ENCODE measurements at regions not wholly inside any gene's neighbourhood (a gene's known extent, or its start where the extent isn't known, plus 50 kb on each side); places are given as distances from the start of the nearest gene placed in this dataset.

DNA sequence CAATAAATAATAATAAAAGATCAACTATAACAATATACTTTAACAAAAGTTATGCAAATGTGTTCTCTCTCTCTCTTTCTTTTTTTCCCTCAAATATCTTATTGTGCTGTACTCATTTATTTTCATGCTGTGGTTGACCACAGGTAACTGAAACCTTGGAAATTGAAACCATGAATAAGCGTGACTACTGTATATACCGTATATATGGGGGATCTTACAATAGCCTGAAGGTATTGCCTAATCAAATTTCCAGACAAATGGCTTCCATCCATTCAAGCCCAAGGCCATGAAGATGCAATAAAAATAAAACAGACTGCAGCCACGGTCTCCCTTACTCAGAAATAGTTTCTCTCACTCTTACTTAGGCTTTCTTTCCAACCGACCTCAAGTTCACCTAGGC lies 98.3 kb downstream of the SLITRK6 start:
- Histone ChIP-seq H3K4me1 (ENCODE audit: insufficient read depth) (no peaks in the 10 kb centered on the region), H3K9me3 (no peaks in the 10 kb centered on the region), H3K27ac (no peak overlapping the region), H3K4me3 (no peak overlapping the region), H3K36me3 (no peaks in the 10 kb centered on the region), H3K27me3 (no peaks in the 10 kb centered on the region)
- DNase-seq = no peak
- intact Hi-C loops (cut with DNase I) = no loop called here
- WGBS, 3 donors = 61 to 78% (median 62%) methylated on average over 4 of the region's 4 CpGs
- TF ChIP-seq EP300 (IDR thresholded peaks at IDR 0.05) = no peak
- TF ChIP-seq, protein P1, sequence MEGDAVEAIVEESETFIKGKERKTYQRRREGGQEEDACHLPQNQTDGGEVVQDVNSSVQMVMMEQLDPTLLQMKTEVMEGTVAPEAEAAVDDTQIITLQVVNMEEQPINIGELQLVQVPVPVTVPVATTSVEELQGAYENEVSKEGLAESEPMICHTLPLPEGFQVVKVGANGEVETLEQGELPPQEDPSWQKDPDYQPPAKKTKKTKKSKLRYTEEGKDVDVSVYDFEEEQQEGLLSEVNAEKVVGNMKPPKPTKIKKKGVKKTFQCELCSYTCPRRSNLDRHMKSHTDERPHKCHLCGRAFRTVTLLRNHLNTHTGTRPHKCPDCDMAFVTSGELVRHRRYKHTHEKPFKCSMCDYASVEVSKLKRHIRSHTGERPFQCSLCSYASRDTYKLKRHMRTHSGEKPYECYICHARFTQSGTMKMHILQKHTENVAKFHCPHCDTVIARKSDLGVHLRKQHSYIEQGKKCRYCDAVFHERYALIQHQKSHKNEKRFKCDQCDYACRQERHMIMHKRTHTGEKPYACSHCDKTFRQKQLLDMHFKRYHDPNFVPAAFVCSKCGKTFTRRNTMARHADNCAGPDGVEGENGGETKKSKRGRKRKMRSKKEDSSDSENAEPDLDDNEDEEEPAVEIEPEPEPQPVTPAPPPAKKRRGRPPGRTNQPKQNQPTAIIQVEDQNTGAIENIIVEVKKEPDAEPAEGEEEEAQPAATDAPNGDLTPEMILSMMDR (IDR thresholded peaks at IDR 0.05) = no peak
- TF ChIP-seq POLR2A (IDR thresholded peaks at IDR 0.05) = no peak

DNA sequence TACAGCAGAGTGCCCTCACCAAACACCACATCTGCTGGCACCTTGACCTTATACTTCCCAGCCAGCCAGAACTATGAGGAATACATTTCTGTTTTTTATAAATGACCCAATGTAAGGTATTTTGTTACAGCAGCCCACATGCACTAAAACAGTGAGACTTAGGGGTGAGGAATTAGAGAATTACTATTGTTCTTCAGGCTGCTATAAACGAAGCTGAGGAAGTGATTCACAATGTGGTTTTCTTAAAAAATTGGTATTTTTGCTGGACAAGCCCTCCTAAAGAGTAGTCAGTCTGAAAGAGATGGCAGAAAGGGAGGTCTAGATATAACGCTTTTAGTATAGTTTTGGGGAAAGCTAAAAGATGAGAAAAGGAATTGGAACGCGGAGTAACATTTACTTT lies 101.0 kb downstream of the SLITRK6 start:
- WGBS, 3 donors = 47 to 59% (median 57%) methylated on average over 4 of the region's 4 CpGs
- Histone ChIP-seq H3K9me3 (no peaks in the 10 kb centered on the region), H3K4me3 (no peak overlapping the region), H3K27ac (no peak overlapping the region), H3K4me1 (ENCODE audit: insufficient read depth) (no peaks in the 10 kb centered on the region), H3K27me3 (no peaks in the 10 kb centered on the region), H3K36me3 (no peaks in the 10 kb centered on the region)
- DNase-seq = no peak
- intact Hi-C loops (cut with DNase I) = no loop called here
- TF ChIP-seq, protein P1 (IDR thresholded peaks at IDR 0.05) = no peak
- no peak for TF ChIP-seq EP300 (IDR thresholded peaks at IDR 0.05)
- no peak for TF ChIP-seq POLR2A (IDR thresholded peaks at IDR 0.05)

DNA sequence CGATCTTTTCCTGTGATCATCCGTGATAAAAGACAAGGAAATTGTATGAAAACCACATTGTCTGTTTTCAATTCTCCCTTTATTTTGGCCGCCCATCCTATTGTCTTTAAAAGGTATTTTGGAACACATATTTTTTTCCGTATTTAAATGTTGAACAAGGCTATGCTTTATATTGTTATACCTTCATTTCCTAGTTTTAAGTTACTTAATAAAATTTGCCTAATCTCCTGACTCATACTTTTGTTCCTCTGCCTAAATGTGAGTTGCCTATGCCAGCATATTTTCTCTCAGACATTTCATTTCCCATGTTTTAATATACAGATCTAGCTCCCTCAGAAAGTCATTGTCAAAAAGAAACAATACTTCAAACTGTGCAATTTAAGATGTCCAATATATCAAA lies 104.2 kb downstream of the SLITRK6 start:
- H3K9me3 ChIP-seq = no peaks in the 10 kb centered on the region
- TF ChIP-seq, protein P1 (IDR thresholded peaks at IDR 0.05) = no peak
- H3K27me3 ChIP-seq = no peaks in the 10 kb centered on the region
- no peak overlapping the region for H3K27ac ChIP-seq
- no peak overlapping the region for H3K4me3 ChIP-seq
- no peak for DNase-seq
- H3K4me1 ChIP-seq (ENCODE audit: insufficient read depth) = no peaks in the 10 kb centered on the region
- intact Hi-C loops (cut with DNase I) = no loop called here
- no peaks in the 10 kb centered on the region for H3K36me3 ChIP-seq
- 48 to 61% (median 48%) methylated on average over 4 of the region's 4 CpGs for WGBS, 3 donors

DNA sequence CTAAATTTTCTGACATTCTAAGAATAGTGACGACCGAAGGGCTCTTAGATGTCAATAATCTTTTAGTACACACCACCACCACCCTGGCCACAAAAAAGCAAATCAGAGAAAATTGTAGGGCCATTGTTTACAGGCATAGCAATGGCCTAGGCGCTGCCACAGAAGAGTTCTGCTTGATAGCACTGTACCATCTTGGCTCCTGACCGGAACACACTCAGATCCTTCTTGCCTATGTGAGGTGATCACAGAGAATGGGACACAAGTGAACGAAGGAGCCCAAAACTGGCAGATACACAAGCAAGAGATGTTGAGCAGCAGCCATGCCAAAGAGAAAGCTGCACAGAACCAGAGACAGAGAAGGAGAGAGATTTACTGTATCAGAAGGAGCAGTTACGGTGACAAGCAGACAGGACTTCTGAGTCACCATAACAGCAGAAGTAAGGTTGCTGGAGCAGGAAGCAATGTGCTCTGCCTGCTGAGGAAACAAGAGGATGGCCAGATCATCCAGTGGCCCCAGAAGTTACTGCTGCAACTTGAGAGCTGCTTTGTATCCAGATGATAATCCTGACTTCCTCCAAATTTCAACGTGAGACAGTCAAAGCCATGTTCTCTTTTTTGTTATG lies 105.2 kb downstream of the SLITRK6 start:
- Histone ChIP-seq H3K4me1 (ENCODE audit: insufficient read depth) (no peaks in the 10 kb centered on the region), H3K9me3 (no peaks in the 10 kb centered on the region), H3K27me3 (no peaks in the 10 kb centered on the region), H3K27ac (no peak overlapping the region), H3K36me3 (no peaks in the 10 kb centered on the region), H3K4me3 (no peak overlapping the region)
- no peak for TF ChIP-seq POLR2A (IDR thresholded peaks at IDR 0.05)
- TF ChIP-seq, protein P1 (IDR thresholded peaks at IDR 0.05) = no peak
- no peak for TF ChIP-seq EP300 (IDR thresholded peaks at IDR 0.05)
- WGBS, 3 donors = 75 to 79% (median 76%) methylated on average over 7 of the region's 7 CpGs
- DNase-seq = no peak
- intact Hi-C loops (cut with DNase I) = no loop called here
